DND-41 (cell line): ENCODE measurements at regions not wholly inside any gene's neighbourhood (a gene's known extent, or its start where the extent isn't known, plus 50 kb on each side); places are given as distances from the start of the nearest gene placed in this dataset.

ENCODE experiments used
- ATAC-seq: fragments of 200-7000 bp; cut with Tn5 transposase; 3 replicates; pipeline ENCODE4 v1.9.1; 2021; ENCODE audit warnings: low read depth; ENCODE audit not compliant: insufficient read depth
- DNase-seq: peaks from one replicate; pipeline ENCODE4 v3.0.0-alpha.2; 2020
- H2AFZ ChIP-seq: 2 replicates; pipeline ENCODE4 v1.6.0; 2012; ENCODE audit warnings: low read depth, low read length
- H3K27ac ChIP-seq: 2 replicates; pipeline ENCODE4 v1.5.1; 2012; ENCODE audit warnings: low read length, inconsistent platforms
- H3K27me3 ChIP-seq: fragments of 200-600 bp; sonication (generic); 2 replicates; pipeline ENCODE4 v1.6.0; 2012; ENCODE audit warnings: low read length, mild to moderate bottlenecking, inconsistent platforms; ENCODE audit not compliant: insufficient read depth, poor library complexity
- H3K36me3 ChIP-seq: 2 replicates; pipeline ENCODE4 v1.5.1; 2012; ENCODE audit warnings: low read length, inconsistent platforms; ENCODE audit not compliant: insufficient read depth
- H3K4me1 ChIP-seq: 2 replicates; pipeline ENCODE4 v1.5.1; 2012; ENCODE audit warnings: mild to moderate bottlenecking, low read length; ENCODE audit not compliant: insufficient read depth
- H3K4me2 ChIP-seq: 2 replicates; pipeline ENCODE4 v1.6.0; 2012; ENCODE audit warnings: mild to moderate bottlenecking, moderate library complexity, low read length, inconsistent platforms; ENCODE audit not compliant: insufficient read depth
- H3K4me3 ChIP-seq, 2 experiments: fragments of 200-600 bp in 1 of 2; shearing (Covaris generic) in 1 of 2; 2 replicates each; pipeline ENCODE4 v1.5.1; 2012 to 2016; ENCODE audit warnings: inconsistent platforms in 2 of 2, low read length in 2 of 2, mild to moderate bottlenecking in 2 of 2, low read depth in 1 of 2, moderate library complexity in 1 of 2
- H3K79me2 ChIP-seq: 2 replicates; pipeline ENCODE4 v1.6.0; 2012; ENCODE audit warnings: low read length, inconsistent platforms; ENCODE audit not compliant: insufficient read depth
- H3K9ac ChIP-seq: 2 replicates; pipeline ENCODE4 v1.6.0; 2012; ENCODE audit warnings: low read depth, mild to moderate bottlenecking, inconsistent platforms, low read length, moderate library complexity
- H3K9me3 ChIP-seq: 2 replicates; pipeline ENCODE4 v1.5.1; 2012; ENCODE audit warnings: low read length, moderate library complexity, mild to moderate bottlenecking, inconsistent platforms; ENCODE audit not compliant: insufficient read depth, severe bottlenecking
- H4K20me1 ChIP-seq: 2 replicates; pipeline ENCODE4 v1.6.0; 2012; ENCODE audit warnings: low read length; ENCODE audit not compliant: insufficient read depth
- CTCF ChIP-seq: IDR thresholded peaks from 2 replicates; pipeline ENCODE4 v1.5.1; 2012; ENCODE audit warnings: borderline replicate concordance, low read length, moderate library complexity, mild to moderate bottlenecking; ENCODE audit not compliant: poor library complexity, severe bottlenecking; ENCODE audit errors: extremely low read depth
- EZH2 ChIP-seq: IDR thresholded peaks from 3 replicates; pipeline ENCODE4 v1.6.1; 2012; ENCODE audit warnings: borderline replicate concordance, low read depth, mild to moderate bottlenecking, moderate library complexity, low read length, inconsistent platforms; ENCODE audit not compliant: severe bottlenecking

- Histone ChIP-seq H3K4me3 (no peak overlapping the region), H3K79me2 (no peaks in the 10 kb centered on the region), H3K36me3 (no peaks in the 10 kb centered on the region), H4K20me1 (no peaks in the 10 kb centered on the region), H3K9me3 (no peaks in the 10 kb centered on the region), H3K4me2 (no peak overlapping the region), H3K27ac (no peak overlapping the region), H2AFZ (no peak overlapping the region), H3K9ac (no peak overlapping the region), H3K27me3 (no peaks in the 10 kb centered on the region), H3K4me1 (no peaks in the 10 kb centered on the region)
- TF ChIP-seq CTCF (no peak), EZH2 (no peak)
- DNase-seq (no peak), ATAC-seq (no peak)
Measured at GRCh38 chr4:24172406-24172805, 282.6 kb upstream of the PPARGC1A start.

GRCh38 chr4:24169956-24170355 is 280.1 kb upstream of the PPARGC1A start:
- H3K4me3 ChIP-seq, result no peak overlapping the region
- TF ChIP-seq EZH2, result no peak
- TF ChIP-seq CTCF, result no peak
- no peak overlapping the region for H3K4me2 ChIP-seq
- H3K36me3 ChIP-seq, result no peaks in the 10 kb centered on the region
- no peaks in the 10 kb centered on the region for H4K20me1 ChIP-seq
- H3K27me3 ChIP-seq, result no peaks in the 10 kb centered on the region
- no peaks in the 10 kb centered on the region for H3K4me1 ChIP-seq
- no peak overlapping the region for H3K9ac ChIP-seq
- no peaks in the 10 kb centered on the region for H3K9me3 ChIP-seq
- H2AFZ ChIP-seq, result no peak overlapping the region
- H3K79me2 ChIP-seq, result no peaks in the 10 kb centered on the region
- DNase-seq, result no peak
- no peak for ATAC-seq
- no peak overlapping the region for H3K27ac ChIP-seq

GRCh38 chr4:24168658-24169057 is 278.8 kb upstream of the PPARGC1A start:
- Histone ChIP-seq H3K4me1 (no peaks in the 10 kb centered on the region), H4K20me1 (no peaks in the 10 kb centered on the region), H2AFZ (no peak overlapping the region), H3K27me3 (no peaks in the 10 kb centered on the region), H3K36me3 (no peaks in the 10 kb centered on the region), H3K79me2 (no peaks in the 10 kb centered on the region), H3K27ac (no peak overlapping the region), H3K9me3 (no peaks in the 10 kb centered on the region), H3K4me3 (no peak overlapping the region), H3K4me2 (no peak overlapping the region), H3K9ac (no peak overlapping the region)
- DNase-seq, result no peak
- ATAC-seq, result no peak
- TF ChIP-seq CTCF (no peak), EZH2 (no peak)

GRCh38 chr4:24166501-24166900 is 276.7 kb upstream of the PPARGC1A start:
- no peak overlapping the region for H2AFZ ChIP-seq
- no peak for ATAC-seq
- no peaks in the 10 kb centered on the region for H3K36me3 ChIP-seq
- H3K79me2 ChIP-seq, result no peaks in the 10 kb centered on the region
- H3K27ac ChIP-seq, result no peak overlapping the region
- no peak overlapping the region for H3K4me3 ChIP-seq
- DNase-seq, result no peak
- H3K27me3 ChIP-seq, result no peaks in the 10 kb centered on the region
- H3K9ac ChIP-seq, result no peak overlapping the region
- TF ChIP-seq CTCF (no peak), EZH2 (no peak)
- H3K4me2 ChIP-seq, result no peak overlapping the region
- H4K20me1 ChIP-seq, result no peaks in the 10 kb centered on the region
- H3K4me1 ChIP-seq, result no peaks in the 10 kb centered on the region
- H3K9me3 ChIP-seq, result no peaks in the 10 kb centered on the region
